CD4-positive, alpha-beta T cell treated with Interleukin-1 beta for 1 hour (primary cell): ENCODE measurements at regions not wholly inside any gene's neighbourhood (a gene's known extent, or its start where the extent isn't known, plus 50 kb on each side); places are given as distances from the start of the nearest gene placed in this dataset.
"Not testable (repeated sequence)": the region's sequence is repeated elsewhere in the genome, so short reads cannot be mapped to it uniquely, and the experiment has no call there.

Source experiments
- DNase-seq, 2 donors: peaks; one replicate each; pipeline ENCODE4 v3.0.0-alpha.2; 2020 to 2022

DNA sequence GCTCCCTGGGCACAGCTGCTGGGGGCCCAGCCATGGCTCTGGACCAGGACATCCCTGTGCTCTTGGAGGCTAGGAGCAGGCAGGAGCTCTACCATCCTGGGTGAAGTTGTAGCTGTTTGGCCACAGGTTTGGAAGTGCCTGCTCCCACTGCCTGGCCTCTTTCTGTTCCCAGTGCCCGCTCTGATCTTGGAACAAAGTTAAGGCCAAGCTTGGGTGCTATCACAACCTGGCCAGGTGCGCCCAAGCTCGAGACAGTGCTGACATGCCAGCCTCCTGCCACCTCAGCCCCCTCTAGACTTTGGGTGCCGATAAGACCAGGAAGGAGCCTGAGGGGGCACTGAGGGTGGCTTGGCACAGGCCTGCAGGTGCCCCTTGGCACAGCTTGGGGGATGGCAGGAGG is 686.1 kb upstream of the AADAT start:
- no peak for DNase-seq

DNA sequence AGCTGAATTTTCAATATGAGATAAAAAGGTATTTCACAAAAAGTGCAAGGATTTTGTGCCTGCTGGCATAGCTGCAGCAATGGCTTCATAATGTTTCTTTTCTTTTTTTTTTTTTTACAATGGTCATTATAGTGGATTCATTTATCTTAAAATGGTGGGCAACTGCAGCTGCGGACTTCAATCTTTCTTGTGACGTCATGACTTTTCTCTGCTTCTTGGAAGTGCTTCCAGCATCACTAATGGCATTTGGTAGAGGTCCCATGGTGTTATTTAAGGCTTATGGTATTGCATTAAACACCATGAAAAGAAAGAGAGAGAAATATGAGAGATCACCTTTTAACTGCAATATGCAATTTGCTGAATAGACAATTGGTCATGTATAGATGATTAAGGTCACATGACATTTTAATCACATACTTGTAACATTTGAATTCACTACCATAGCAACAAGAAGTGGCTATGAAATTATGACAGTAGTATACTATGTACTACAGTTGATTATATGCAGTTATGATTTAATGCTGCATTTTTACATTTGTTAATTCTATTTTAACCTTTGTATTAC is 684.0 kb upstream of the AADAT start:
- DNase-seq: no peak

DNA sequence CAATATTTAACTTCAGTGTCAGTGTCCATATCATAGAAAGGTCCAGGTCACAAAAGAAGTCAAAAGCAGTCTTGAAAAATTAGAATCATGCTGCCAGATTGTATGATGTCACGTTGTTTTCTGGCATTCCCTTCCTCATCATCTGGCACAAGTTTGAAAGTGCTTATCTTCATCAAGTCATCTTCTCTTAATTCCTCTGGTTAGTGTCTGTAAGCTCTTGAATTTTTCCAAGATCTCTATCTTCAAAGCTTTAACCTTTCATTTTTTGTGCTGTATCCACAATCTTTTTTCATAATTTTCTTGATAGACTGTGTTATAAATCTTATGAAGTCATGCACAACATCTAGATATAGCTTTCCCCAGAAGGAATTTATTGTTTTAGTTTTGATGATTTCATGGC is 682.7 kb upstream of the AADAT start:
- no peak for DNase-seq

DNA sequence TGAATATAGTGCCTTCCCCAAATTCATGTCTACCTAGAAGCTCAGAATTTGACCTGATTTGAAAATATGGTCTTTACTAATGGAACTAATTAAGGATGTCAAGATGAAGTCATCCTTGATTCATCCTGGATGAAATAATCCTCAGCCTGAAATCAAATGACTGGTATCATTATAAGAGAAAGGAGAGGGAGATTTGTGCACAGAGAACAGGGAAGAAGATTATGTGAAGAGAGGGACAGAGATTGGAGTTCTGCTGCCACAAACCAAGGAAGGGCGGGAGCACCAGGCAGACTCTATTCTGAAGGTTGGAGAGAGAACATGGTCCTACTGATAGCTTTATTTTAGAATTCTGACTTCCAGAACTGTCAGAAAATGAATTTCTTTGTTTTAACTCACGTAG is 680.9 kb upstream of the AADAT start:
- DNase-seq: no peak

DNA sequence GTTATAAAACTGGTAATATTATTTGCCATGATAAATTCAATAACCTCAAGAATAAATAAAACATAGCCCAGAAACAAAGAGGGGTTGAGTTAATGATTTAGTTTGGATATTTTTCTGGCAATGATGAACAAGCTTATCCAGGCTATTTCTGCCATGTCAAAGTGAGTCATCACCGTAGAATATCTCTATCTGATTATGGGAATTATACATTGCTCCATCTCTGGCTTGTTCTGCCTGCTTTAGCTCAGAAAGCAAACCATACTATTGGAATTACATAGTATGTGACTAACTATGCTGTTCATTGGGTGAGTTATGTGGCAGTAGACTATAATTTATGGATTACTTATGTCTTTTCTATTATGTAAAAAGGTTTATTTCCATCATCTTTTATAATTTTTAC is 680.1 kb upstream of the AADAT start:
- no peak for DNase-seq

DNA sequence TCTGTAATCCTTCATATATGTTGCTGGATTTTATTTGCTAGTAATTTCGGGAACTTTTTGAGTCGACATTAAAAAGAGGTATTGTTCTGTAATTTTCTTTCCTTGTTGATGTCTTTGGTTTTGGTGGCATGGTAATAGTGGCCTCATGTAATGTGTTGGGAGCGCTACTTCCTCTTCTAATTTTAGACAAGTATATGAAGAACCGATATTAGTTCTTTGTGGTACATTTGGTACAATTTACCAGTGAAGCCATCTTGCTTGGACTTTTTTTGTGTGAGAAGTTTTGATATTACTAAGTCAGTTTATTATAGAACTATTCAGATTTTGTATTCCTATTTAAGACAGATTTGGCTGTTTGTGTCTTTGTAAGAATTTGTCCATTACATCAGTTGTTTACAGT is 669.2 kb upstream of the AADAT start:
- no peak for DNase-seq

DNA sequence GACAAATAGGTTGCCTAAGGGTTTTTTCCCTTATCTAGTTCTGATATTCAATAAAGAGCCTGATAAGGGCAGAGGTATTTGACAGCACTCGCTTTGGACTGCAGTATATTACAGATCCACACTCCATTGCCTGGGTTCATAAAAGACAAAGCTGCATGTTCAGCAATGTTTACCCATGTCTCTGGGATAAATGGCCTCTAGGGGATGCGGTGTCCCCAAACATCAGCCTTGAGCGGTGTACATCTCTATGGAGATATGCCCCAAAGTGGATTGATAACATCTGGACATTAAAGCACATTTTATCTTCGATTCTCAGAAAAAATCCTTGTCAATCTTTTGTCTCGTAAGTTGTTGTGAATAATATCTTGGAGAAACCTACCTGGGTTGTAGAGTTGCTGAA is 660.8 kb upstream of the AADAT start:
- DNase-seq: no peak

DNA sequence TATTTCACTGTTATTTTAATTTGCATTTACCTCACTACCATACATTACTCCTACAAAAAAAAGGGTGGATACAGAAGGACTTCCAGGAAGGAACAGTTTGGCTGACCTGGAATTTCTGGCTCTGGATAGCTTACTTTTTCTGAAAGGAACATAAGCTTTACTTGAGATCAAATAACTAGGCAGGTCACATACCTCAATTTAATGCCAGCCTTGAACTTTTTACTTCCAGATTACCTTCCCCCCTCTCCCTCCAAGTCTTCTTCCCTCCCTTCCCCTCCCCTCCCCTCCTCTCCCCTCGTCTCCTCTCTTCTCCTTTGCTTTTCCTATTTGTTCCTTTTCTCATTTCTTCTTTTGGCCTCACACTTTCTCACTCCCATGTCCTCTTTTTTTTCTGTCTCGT is 659.2 kb upstream of the AADAT start:
- no peak for DNase-seq

DNA sequence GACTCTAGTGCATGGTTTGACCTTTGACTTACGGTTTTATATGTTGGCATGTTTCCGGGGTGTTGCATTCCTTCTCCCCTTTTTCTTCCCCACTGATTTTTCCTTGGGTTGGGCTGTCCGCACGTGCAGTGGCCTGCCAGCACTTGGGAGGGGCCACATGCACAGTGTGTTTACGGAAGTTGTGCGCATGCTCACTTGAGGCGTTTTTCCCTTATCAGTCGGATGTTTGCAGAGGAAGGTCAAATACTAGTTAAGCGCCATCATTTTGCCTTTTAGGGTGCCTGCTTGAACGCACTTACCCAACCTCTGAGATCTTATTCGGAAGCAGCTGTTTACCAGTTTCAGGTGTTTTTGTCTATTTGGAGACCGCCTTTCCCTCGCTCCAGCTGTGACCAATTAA is 653.9 kb upstream of the AADAT start:
- DNase-seq: no peak

DNA sequence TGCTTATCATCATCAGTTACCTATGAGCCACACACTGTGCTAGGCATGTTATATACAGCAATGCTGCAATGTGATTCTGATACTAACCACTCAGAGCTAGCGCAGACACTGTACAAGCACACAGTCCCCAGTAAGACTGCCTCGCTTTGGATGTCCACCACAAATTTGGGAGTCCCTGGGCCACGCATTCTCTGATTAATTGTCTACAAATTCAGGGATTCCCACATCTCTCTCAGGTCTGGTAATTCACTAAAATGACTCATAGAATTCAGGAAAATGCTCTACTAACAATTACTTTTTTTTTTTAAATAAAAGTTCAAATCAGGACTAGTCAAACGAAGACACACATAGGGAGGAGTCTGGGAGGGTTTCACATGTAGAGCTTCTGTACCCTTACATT is 652.1 kb upstream of the AADAT start:
- no peak for DNase-seq

DNA sequence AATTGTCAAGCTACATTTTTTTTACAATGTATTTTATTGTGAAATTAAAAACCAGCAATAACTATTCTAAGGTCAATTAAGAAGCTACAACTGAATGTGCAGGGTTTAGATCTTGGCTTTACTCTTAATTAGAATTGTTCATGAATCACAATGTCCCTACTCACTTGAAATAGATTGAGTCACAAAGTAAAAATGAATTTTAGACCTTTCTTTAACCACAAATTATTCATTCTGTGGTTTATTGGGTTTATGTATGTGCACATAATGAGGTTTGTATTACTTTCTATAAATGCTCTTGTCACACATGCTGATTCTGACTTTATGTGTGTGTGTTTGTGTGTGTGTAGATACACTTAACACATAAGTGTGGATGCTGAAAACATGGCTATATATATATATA is 647.0 kb upstream of the AADAT start:
- no peak for DNase-seq

DNA sequence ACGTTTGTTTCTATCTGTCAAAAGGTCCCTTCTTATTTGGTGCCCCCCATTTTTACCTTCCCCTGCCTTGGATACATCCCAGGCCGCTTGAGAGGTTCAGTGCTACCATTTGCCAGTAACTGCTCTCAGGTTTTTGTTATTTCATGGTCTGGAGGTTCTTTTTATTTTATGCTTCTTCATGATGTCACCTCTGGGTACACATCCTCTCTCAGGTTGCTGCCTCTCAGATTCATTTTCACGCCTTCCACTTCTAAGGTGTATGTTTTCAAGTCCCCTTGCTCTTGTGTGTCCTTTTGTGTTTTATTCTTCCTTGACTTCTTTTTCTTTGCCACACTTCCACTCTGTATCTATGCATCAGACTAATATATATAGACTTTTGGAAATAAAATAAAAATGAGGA is 640.1 kb upstream of the AADAT start:
- DNase-seq: no peak

DNA sequence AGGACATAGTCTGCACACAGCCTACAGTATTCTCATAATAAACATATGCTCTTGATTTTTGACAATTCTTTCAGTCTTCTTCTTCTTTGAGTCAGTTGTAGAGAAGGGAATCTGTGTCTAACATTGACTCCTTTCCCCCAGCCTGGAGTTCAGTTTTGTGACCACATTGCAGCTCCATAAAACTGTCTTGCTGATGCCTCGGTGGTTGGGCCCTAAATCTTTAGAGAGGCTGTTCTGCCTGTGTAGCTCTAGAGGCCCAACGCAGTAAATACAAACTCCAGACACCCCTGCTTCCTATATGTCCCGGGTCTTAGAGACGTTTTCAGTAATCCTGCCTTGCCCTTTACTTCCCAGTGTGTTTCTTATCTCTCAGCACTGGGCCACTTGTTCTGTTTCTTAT is 639.5 kb upstream of the AADAT start:
- DNase-seq: no peak

DNA sequence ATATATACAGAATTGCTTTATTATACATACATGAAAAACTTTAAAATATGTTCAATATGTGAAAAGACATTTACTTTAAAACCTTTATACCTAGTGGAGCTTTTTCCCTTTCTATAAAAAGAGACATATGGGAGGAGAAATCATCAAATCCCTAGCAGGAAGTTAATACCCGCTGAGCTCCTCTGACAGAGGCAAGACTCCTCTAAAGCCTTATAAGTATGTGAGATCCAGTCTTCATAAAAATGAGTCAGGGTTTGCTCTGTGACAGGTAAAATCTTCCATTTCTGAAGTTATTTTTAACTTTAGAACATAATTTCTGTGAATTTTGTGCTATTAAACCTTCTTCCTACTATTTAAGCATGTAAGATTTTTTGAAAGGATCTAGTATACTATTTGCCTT is 634.4 kb upstream of the AADAT start:
- DNase-seq: no peak

DNA sequence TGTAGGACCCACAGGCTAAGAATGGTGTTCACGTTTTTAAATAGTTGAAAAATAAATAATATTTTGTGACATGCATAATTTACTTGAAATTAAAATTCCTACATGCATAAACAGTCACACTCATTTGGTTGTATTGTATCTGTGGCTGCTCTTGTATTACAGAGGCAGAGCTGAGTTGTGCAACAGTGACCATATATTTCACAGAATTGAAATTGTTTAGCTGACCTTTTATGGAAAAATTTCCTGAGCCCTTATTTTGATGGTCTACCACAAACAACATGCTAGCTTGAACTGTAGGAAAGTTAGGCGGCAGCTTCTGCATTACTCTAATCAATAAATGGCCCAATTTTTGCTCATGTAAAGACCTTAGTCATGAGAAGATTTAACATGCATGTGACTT is 633.4 kb upstream of the AADAT start:
- no peak for DNase-seq

DNA sequence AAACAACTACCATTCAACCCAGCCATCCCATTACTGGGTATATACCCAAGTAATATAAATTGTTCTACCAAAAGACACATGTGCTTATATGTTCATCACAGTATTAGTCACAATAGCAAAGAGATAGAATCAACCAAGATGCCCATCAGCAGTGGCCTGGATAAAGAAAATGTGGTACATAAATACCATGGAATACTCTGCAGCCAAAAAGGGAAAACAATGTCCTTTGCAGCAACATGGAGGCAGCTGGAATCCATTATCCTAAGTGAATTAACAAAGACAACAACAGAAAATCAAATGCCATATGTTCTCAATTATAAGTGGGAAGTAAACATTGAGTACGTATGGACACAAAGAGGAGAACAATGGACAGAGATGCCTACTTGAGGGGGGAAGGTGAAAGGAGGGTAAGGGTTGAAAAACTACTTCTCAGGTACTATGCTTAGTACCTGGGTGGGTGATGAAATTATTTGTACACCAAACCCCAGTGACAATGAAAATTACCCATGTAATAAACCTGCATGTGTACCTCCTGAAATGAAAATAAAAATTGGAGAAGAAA is 632.1 kb upstream of the AADAT start:
- no peak for DNase-seq

DNA sequence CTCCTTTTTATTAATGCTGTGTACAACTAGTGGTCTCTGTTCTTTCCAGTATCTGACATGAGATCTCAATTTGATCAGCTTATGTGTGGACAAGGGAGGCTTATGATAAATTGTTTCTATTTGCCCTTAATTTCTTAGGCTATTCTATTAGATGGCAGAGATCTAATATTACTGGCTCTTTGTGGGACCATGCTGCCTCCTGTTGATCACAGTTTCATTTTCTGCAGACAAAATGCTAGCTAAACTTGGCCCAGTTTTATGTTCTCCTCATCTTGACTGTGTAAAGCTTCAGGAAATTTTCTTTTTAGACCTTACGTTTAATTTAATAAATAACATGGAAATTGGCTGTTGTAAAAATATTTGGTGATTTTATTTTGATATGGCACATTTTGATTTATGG is 627.1 kb upstream of the AADAT start:
- no peak for DNase-seq

DNA sequence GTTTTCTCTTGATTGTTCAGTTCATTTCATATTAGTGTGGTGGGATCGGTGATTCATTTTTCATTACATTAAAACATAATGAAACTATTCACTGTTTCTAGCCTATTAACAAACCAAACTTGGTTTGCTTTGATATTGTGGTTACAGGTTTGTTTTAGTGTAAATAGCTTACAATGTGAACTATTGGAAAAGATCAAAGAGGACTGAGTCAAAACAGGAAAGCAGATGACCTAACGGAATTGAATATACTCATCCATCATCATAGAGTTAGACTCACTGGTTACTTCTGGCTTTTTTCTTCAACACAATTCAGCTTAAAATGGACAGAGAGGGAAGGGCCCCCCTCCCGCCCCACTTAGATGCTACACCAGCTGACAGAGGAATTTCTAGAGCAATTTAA is 616.2 kb upstream of the AADAT start:
- DNase-seq: no peak

DNA sequence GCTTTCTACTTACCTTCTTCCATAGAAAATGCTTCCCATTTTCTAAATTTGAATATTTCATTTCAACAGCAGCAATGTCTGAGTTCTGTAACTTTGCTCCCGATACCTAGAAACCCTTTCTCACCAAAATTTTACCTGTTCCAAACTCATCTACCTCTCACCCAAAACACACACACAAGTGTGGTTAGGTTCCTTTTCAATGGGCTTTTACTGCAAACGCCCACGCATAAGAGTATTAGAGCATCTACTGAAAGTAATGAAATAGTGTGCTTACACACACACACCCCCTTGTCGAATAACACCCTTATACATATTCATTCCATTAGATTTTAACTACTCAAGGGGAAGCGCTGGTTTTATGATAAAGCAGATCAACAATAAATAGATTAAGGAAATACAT is 610.3 kb upstream of the AADAT start:
- DNase-seq: no peak

DNA sequence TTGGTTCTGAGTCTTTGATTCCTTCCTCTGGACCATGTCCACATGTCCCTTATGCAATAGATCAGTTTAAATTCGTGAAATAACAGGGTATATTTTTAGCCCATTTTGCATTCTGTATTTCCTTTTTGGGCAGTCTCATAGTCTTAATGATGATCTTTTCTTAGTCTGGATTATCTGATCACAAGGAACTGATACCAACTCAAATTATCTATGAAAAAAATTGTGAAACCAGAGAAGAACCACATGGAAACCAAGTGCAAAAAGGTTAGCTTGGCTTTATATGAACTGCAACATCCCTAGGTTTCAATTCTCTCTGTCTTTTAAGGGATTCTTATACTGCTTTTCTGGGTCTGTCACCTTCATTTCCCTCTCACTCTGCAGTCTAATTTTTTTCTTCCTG is 608.6 kb upstream of the AADAT start:
- DNase-seq: no peak

DNA sequence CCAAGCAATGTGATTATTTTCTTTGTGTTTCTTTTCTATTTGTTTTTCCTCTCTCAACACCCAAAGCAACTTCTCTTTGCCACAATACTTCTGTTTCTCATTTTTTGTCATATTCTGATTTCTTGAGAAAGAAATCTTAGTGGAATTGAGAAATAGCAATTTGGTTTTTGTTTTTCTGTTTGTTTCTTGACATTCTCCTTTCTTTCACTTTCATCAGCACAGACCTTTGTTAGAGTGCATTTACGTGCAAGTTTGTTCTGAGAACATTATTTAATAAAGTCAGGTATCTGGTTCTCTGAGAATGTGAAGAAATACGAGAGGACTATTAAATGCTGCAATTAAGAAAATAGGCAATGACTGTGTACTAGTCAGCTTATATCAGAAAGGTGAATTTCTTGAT is 608.1 kb upstream of the AADAT start:
- DNase-seq: no peak

DNA sequence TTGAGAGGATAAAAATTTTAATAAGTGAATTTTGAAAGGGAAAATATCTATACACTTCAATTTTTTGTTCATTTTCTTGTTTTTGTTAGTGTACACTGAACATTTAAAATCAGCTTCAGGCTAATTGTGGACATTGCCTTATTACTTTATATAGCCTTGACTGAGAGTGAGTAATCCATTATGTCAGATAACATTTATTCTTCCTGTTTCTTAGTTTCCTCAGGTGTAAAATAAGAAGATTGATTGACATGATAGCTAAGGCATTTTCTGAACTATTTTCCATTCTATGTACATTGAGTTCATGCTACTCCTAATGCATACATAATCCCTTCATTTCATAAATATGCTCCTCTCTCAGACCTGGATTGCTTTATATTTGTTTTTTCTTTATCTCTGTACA is 607.3 kb upstream of the AADAT start:
- no peak for DNase-seq

DNA sequence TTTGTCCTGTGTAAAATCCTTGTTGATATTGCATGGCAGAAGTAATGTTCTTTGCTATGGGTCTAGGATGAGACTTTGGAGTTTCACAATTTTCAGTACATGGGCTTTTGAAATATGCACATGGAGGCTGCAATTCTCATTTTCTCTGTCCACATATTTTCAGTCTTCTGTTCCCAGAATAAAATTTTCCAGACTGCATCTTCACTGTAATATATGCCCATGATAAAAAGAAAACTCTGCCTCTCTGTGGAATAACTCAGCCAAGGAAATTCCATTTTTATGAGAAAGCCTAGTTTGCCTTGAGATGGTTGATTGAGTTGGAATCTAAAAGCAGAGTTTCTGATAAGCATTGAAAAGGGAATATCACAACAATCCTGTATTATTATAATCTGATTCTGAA is 601.4 kb upstream of the AADAT start:
- DNase-seq: no peak

DNA sequence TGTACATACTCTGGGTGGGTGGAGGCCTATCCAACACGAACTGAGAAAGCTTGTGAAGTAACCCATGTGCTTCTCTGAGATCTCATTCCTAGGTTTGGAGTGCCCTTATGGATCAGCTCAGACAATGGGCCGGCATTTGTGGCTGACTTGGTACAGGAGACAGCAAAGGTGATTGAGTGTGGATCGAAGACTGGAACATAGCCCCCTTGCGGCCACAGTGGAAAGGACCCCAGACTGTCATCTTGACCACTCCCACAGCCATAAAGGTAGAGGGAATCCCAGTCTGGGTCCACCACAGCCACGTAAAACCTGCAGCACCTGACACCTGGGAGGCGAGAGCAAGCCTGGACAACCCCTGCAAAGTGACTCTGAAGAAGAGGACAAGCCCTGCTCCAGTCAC is 598.0 kb upstream of the AADAT start:
- DNase-seq: no peak

DNA sequence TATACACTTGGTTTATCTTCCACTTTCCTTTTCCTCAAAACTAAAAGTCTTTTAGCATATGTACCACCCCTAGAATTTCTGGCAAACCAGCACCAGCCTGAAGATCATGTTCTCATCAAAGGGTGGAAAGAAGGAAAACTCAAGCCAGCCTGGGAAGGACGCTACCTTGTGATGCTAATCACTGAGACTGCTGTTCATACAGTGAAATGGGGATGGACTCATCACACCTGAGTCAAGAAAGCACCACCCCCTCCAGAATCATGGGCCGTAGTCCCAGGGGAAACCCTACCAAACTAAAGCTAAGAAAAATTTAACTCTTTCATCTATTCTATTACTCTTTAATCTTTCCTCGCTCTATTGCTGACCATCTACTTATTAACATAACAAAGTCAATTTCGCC is 595.9 kb upstream of the AADAT start:
- not testable (repeated sequence) for DNase-seq
